GM11168 (cell line): ENCODE measurements at regions not wholly inside any gene's neighbourhood (a gene's known extent, or its start where the extent isn't known, plus 50 kb on each side); places are given as distances from the start of the nearest gene placed in this dataset.

Experiments used
- in situ Hi-C: fragments of 300-500 bp; cut with MboI; formaldehyde crosslinking; loops from one replicate; pipeline ENCODE4 v1.12.0; 2022; ENCODE audit warnings: low sequenced_read_pairs; ENCODE audit not compliant: unreplicated experiment

DNA sequence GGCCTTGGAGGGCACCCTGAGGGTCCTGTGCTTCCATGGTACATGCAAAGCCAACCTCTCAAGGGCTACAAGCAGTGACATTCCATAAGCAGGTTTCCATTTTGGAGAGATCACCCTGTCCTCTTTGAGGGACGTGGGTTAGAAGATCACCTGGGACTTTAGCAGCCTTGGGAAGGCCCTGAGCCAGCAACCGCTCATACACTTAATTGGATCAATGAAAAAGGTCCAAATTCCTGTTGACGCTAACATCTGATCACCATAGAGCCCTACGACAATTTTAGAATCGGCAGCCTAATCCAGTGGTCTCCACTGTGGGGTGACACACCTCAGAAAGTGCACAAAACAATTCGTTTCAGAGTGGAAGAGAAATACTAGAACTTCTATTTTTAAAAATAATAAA is 196.0 kb upstream of the NR3C1 start:
- in situ Hi-C loops, result loop anchor here (25.0 kb wide), 1 partner anchor 587 kb away; no protein-coding TSS in a partner anchor

- in situ Hi-C loops, result loop anchor here (25.0 kb wide), 1 partner anchor 585 kb away; no protein-coding TSS in a partner anchor
These were observed 193.3 kb upstream of the NR3C1 start for GRCh38 chr5:143596824-143597223.

GRCh38 chr5:143594902-143595818 is 191.7 kb upstream of the NR3C1 start:
- in situ Hi-C loops, result loop anchor here (25.0 kb wide), 1 partner anchor 583 kb away; no protein-coding TSS in a partner anchor

GRCh38 chr5:143593723-143594122 is 190.2 kb upstream of the NR3C1 start:
- in situ Hi-C loops, result loop anchor here (25.0 kb wide), 1 partner anchor 581 kb away; no protein-coding TSS in a partner anchor

DNA sequence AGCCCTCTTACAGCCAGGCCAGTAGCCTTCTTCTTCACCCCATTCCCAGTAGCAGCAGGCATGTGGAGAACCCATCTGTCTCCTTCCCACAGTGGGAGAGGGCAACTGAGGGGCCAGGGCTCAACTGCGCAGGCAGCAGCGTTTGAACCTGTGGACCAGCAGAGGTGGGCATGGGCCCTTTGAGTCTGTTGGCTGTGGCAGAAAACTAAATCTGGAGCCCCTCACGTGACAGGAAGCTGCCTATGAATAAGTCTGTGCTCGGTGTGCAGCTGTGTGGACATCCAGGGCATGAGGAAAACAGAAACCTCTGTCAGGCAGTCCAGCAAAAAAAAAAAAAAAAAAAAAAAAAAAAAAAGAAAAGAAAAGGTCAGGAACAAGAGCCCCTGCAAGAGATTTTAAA is 189.2 kb upstream of the NR3C1 start:
- in situ Hi-C loops, result loop anchor here (25.0 kb wide), 1 partner anchor 580 kb away; no protein-coding TSS in a partner anchor

GRCh38 chr5:143588933-143589662 is 185.6 kb upstream of the NR3C1 start:
- in situ Hi-C loops, result loop anchor here (25.0 kb wide), 1 partner anchor 577 kb away; no protein-coding TSS in a partner anchor

DNA sequence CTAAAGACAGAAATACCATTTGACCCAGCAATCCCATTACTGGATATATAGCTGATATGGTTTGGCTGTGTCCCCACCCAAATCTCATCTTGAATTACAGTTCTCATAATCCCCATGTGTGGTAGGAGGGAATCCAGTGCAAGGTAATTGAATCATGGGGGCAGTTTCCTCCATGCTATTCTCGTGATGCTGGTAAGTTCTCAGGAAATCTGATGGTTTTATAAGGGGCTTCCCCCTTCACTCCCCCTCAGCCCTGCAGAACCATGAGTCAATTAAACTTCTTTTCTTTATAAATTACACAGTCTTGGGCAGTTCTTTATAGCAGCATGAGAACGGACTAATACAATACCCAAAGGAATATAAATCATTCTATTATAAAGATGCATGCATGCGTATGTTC is 184.6 kb upstream of the NR3C1 start:
- in situ Hi-C loops, result loop anchor here (25.0 kb wide), 1 partner anchor 576 kb away; no protein-coding TSS in a partner anchor

- in situ Hi-C loops, result loop anchor here (25.0 kb wide), 1 partner anchor 575 kb away; no protein-coding TSS in a partner anchor
These were observed 183.4 kb upstream of the NR3C1 start for GRCh38 chr5:143586781-143587362.

- in situ Hi-C loops, result loop anchor here (25.0 kb wide), 1 partner anchor 574 kb away; no protein-coding TSS in a partner anchor
These were observed 182.5 kb upstream of the NR3C1 start for GRCh38 chr5:143585970-143586369.

- in situ Hi-C loops, result loop anchor here (25.0 kb wide), 1 partner anchor 571 kb away; no protein-coding TSS in a partner anchor
These were observed 179.9 kb upstream of the NR3C1 start for GRCh38 chr5:143583409-143583808.

DNA sequence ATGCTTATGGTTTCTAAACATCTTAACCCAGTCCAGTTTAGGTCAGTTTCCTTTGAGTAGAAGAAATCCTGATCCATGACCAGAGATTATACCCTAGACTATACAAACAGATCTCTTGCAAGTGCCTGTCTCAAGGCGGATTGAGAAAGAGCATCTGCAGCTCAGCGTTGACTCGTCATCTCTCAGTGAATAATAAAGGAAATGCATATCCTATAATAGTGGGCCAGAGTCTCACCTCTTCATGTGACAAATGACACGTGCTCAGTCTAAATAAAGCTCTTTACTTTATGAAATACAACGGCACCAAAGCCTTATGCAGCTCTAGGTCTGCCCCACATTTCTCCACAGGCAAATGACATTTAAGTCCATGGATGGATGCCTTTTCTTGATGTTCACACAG is 179.4 kb upstream of the NR3C1 start:
- in situ Hi-C loops, result loop anchor here (25.0 kb wide), 1 partner anchor 571 kb away; no protein-coding TSS in a partner anchor

- in situ Hi-C loops, result loop anchor here (25.0 kb wide), 1 partner anchor 570 kb away; no protein-coding TSS in a partner anchor
These were observed 178.7 kb upstream of the NR3C1 start for GRCh38 chr5:143582176-143582575.

DNA sequence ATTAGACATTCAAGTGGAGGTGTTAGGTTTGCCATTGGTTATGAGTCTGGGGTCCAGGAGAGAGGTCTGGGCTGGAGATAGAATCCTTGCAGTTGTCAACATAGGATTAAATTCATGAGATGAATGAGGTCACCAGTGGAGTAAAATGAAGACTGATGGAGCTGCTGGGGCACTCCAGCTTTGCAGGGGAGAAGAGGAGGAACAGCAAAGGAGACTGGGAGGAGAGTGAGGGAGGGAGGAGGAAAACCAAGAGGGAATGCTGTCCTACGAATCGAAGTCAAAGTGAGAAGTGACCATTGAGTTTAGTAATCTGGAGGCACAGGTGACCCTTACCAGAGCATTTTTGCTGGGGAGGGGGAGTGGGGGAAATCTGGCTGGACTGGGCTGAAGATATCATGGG is 178.2 kb upstream of the NR3C1 start:
- in situ Hi-C loops, result loop anchor here (25.0 kb wide), 1 partner anchor 569 kb away; no protein-coding TSS in a partner anchor

DNA sequence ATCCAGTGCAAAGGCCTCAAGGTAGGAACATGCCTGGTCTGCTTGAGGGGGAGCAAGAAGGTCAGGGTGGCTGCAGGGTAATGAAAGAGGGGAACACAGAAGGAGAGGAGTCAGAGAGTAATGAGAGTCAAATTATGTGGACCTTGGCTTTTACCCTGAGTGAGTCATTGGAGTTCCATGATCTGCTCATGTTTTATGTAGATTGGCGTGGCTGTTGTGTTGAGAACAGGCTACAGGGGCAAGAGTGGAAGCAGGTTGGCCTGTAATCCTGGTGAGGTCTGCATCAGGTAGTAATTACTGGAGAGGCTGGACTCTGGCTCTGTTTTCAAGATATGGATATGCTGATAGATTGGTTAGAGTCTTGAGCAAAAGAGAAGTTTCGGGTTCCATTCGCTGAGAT is 177.7 kb upstream of the NR3C1 start:
- in situ Hi-C loops, result loop anchor here (25.0 kb wide), 1 partner anchor 569 kb away; no protein-coding TSS in a partner anchor

DNA sequence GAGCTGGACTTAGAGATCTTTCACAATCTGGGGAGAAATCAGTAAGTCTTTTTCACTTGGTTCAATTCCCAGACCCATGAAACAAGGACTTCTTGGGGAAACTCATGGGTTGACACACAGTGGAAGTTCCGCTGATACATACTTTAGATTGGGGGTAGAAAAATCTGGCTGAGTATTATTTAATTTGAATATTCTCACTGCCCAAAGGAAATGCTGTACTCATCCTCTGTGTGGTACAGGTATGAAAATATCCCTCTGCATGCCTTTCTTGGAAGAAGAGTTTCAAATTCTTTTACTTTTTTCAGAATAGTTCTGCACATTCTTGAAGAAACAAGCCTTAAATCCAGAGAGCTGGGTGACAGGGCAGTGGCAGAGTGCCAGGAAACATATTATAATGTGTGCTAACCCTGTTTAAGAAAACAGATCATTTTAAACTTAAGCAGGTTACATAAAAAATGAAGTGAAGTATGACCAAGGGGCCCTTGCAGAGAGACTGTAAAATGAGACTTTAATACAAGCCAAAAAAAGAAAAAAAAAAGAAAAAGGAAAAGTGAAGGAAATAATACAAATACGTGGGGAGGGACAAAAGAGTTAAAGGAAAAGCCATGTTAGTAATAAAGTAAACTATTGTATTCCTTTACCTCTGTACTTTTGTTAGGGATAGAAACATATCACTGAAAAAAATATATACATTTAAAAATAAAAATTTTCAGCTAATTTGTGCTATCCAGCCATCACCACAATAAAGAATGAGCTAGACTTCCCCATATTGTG is 173.4 kb upstream of the NR3C1 start:
- in situ Hi-C loops, result loop anchor here (25.0 kb wide), 1 partner anchor 565 kb away; no protein-coding TSS in a partner anchor

DNA sequence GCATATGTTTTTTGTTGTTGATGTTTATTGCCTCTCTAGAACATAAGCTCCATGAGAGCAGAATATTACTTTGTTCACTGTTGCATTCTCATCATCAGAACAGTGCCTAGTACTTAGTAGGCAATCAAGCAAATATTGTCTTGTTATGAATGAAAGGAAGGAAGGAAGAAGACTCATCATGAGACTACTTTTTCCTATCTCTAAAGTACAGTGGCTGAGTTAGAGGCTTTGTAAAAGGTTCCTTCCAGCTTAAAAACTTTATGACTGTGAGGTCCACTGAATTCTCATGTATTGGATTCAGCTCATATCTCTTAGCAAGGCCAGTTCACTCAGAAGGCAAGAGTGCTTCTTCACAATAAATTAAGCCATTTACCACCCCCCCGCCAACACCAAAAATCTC is 171.8 kb upstream of the NR3C1 start:
- in situ Hi-C loops, result loop anchor here (25.0 kb wide), 1 partner anchor 563 kb away; no protein-coding TSS in a partner anchor

GRCh38 chr5:143574236-143574635 is 170.8 kb upstream of the NR3C1 start:
- in situ Hi-C loops, result no loop called here

- in situ Hi-C loops, result no loop called here
These were observed 170.2 kb upstream of the NR3C1 start for GRCh38 chr5:143573568-143574170.

GRCh38 chr5:143572671-143573070 is 169.2 kb upstream of the NR3C1 start:
- in situ Hi-C loops, result no loop called here
